Ovary (tissue), 3 donors: ENCODE measurements at regions not wholly inside any gene's neighbourhood (a gene's known extent, or its start where the extent isn't known, plus 50 kb on each side); places are given as distances from the start of the nearest gene placed in this dataset.

Experiments used
- POLR2A ChIP-seq: fragments of 450-650 bp; IDR thresholded peaks from one replicate; pipeline ENCODE4 v1.6.1; 2017; ENCODE audit warnings: antibody characterized with exemption, mild to moderate bottlenecking, moderate library complexity
- TF ChIP-seq, protein P1 (sequence below), 3 donors: fragments of 450-650 bp in 2 of 3; fragments of 200-600 bp in 1 of 3; IDR thresholded peaks; one replicate each; pipeline versions ENCODE4 v1.5.1 to v1.8.0; 2016 to 2022; ENCODE audit warnings: antibody characterized with exemption in 3 of 3, mild to moderate bottlenecking in 1 of 3
- donor health status: DM: no; HTN: no; CAD: no.

DNA sequence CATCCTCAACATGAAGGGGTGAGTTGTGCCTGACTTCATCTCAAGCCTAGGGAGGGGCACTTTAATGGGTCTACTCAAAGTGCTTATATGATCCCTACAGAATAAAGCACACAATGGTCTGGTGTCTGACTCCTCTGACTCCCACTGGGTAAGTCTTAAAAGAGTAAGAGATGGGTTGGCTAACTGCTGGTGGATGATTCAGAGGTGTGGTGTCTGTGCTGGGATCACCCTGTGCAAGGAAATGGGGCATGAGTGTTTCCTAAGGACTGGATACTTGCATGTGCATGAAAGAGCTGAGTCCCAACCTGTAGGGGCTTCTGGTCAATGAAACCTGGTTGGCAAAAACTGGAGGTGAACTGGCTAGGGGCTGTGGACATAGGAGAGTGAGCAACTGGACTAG, 158.8 kb downstream of the IL20RB start:
- TF ChIP-seq, protein P1, sequence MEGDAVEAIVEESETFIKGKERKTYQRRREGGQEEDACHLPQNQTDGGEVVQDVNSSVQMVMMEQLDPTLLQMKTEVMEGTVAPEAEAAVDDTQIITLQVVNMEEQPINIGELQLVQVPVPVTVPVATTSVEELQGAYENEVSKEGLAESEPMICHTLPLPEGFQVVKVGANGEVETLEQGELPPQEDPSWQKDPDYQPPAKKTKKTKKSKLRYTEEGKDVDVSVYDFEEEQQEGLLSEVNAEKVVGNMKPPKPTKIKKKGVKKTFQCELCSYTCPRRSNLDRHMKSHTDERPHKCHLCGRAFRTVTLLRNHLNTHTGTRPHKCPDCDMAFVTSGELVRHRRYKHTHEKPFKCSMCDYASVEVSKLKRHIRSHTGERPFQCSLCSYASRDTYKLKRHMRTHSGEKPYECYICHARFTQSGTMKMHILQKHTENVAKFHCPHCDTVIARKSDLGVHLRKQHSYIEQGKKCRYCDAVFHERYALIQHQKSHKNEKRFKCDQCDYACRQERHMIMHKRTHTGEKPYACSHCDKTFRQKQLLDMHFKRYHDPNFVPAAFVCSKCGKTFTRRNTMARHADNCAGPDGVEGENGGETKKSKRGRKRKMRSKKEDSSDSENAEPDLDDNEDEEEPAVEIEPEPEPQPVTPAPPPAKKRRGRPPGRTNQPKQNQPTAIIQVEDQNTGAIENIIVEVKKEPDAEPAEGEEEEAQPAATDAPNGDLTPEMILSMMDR (IDR thresholded peaks at IDR 0.05), result no peak
- no peak for TF ChIP-seq POLR2A
